ENCODE measurements at regions not wholly inside any gene's neighbourhood (a gene's known extent, or its start where the extent isn't known, plus 50 kb on each side); places are given as distances from the start of the nearest gene placed in this dataset.

GRCh38 chr6:133756078-133756695 lies 132.7 kb upstream of the TCF21 start:
- Histone ChIP-seq H2AFZ (ENCODE audit: low read length) (no peak overlapping the region), H3K4me3 (ENCODE audit: low read length) (no peak overlapping the region), H3K79me2 (ENCODE audit: low read length) (no peaks in the 10 kb centered on the region), H3K27me3 (ENCODE audit: low read length) (no peaks in the 10 kb centered on the region), H3K9ac (ENCODE audit: low read length) (no peak overlapping the region), H3K36me3 (ENCODE audit: low read depth, low read length) (no peaks in the 10 kb centered on the region), H3K9me2 (replicated peaks; ENCODE audit: low read length) (no peaks in the 10 kb centered on the region), H3F3A (ENCODE audit: low read length, unreplicated experiment) (no peaks in the 10 kb centered on the region), H4K20me1 (ENCODE audit: low read length) (no peaks in the 10 kb centered on the region), H3K27ac (ENCODE audit: low read length) (no peak overlapping the region), H3K4me2 (ENCODE audit: low read length) (no peak overlapping the region), H3K4me1 (ENCODE audit: insufficient read depth, low read length) (peaks cover 3% of the 10 kb centered on the region; the same call in 1 of the 2 replicates), H3K9me3 (ENCODE audit: low read length) (no peaks in the 10 kb centered on the region)
- intact Hi-C loops (cut with micrococcal nuclease), result no loop called here
- DNase-seq (no peak), ATAC-seq (no peak)
- CTCF ChIA-PET, result no interaction called here
- POLR2A ChIA-PET (ENCODE audit: unreplicated experiment), result no interaction called here
- TF ChIP-seq EZH2 (IDR thresholded peaks at IDR 0.05; ENCODE audit: low read length, unreplicated experiment) (no peak), EZH2phosphoT487 (IDR thresholded peaks at IDR 0.05; ENCODE audit: borderline replicate concordance, low read length) (no peak), CTCF (conservative IDR thresholded peaks at IDR 0.05; ENCODE audit: low read depth, low read length) (no peak)
- BruUV-seq (replicated peaks), result no TSS peak

- H3K79me2 ChIP-seq (ENCODE audit: low read length), result no peaks in the 10 kb centered on the region
- H3K27ac ChIP-seq (ENCODE audit: low read length), result no peak overlapping the region
- H3K9me2 ChIP-seq (replicated peaks; ENCODE audit: low read length), result no peaks in the 10 kb centered on the region
- H2AFZ ChIP-seq (ENCODE audit: low read length), result no peak overlapping the region
- POLR2A ChIA-PET (ENCODE audit: unreplicated experiment), result interaction anchor here (0.5 to 0.7 kb wide), 2 partner anchors 35 to 52 kb away, joined by 3 to 5 read pairs; no protein-coding TSS in a partner anchor
- H3K9me3 ChIP-seq (ENCODE audit: low read length), result no peaks in the 10 kb centered on the region
- no peak overlapping the region for H3K4me2 ChIP-seq (ENCODE audit: low read length)
- no peak overlapping the region for H3K4me3 ChIP-seq (ENCODE audit: low read length)
- CTCF ChIA-PET, result no interaction called here
- H3K36me3 ChIP-seq (ENCODE audit: low read depth, low read length), result no peaks in the 10 kb centered on the region
- H4K20me1 ChIP-seq (ENCODE audit: low read length), result no peaks in the 10 kb centered on the region
- ATAC-seq, result no peak
- intact Hi-C loops (cut with micrococcal nuclease), result no loop called here
- H3F3A ChIP-seq (ENCODE audit: low read length, unreplicated experiment), result no peaks in the 10 kb centered on the region
- BruUV-seq (replicated peaks), result no TSS peak
- no peak overlapping the region for H3K9ac ChIP-seq (ENCODE audit: low read length)
- H3K27me3 ChIP-seq (ENCODE audit: low read length), result no peaks in the 10 kb centered on the region
- TF ChIP-seq CTCF (conservative IDR thresholded peaks at IDR 0.05; ENCODE audit: low read depth, low read length) (no peak), EZH2phosphoT487 (IDR thresholded peaks at IDR 0.05; ENCODE audit: borderline replicate concordance, low read length) (no peak), EZH2 (IDR thresholded peaks at IDR 0.05; ENCODE audit: low read length, unreplicated experiment) (no peak)
- DNase-seq, result no peak
- H3K4me1 ChIP-seq (ENCODE audit: insufficient read depth, low read length), result peaks cover 3% of the 10 kb centered on the region; the same call in 1 of the 2 replicates
Observed at GRCh38 chr6:133757335-133757734, 131.6 kb upstream of the TCF21 start.

- ChIA-PET POLR2A (ENCODE audit: unreplicated experiment) (no interaction called here), CTCF (no interaction called here)
- H3K4me1 ChIP-seq (ENCODE audit: insufficient read depth, low read length), result peaks cover 3% of the 10 kb centered on the region; the same call in 1 of the 2 replicates
- no peak overlapping the region for H3K4me2 ChIP-seq (ENCODE audit: low read length)
- no peaks in the 10 kb centered on the region for H3K9me2 ChIP-seq (replicated peaks; ENCODE audit: low read length)
- no peaks in the 10 kb centered on the region for H4K20me1 ChIP-seq (ENCODE audit: low read length)
- no peak for TF ChIP-seq EZH2phosphoT487 (IDR thresholded peaks at IDR 0.05; ENCODE audit: borderline replicate concordance, low read length)
- no peak for TF ChIP-seq CTCF (conservative IDR thresholded peaks at IDR 0.05; ENCODE audit: low read depth, low read length)
- TF ChIP-seq EZH2 (IDR thresholded peaks at IDR 0.05; ENCODE audit: low read length, unreplicated experiment), result no peak
- no peak overlapping the region for H2AFZ ChIP-seq (ENCODE audit: low read length)
- H3K79me2 ChIP-seq (ENCODE audit: low read length), result no peaks in the 10 kb centered on the region
- no TSS peak for BruUV-seq (replicated peaks)
- intact Hi-C loops (cut with micrococcal nuclease), result no loop called here
- no peak overlapping the region for H3K4me3 ChIP-seq (ENCODE audit: low read length)
- DNase-seq, result no peak
- no peaks in the 10 kb centered on the region for H3K36me3 ChIP-seq (ENCODE audit: low read depth, low read length)
- no peaks in the 10 kb centered on the region for H3F3A ChIP-seq (ENCODE audit: low read length, unreplicated experiment)
- no peak overlapping the region for H3K9ac ChIP-seq (ENCODE audit: low read length)
- H3K27me3 ChIP-seq (ENCODE audit: low read length), result no peaks in the 10 kb centered on the region
- no peak for ATAC-seq
- H3K9me3 ChIP-seq (ENCODE audit: low read length), result no peaks in the 10 kb centered on the region
- H3K27ac ChIP-seq (ENCODE audit: low read length), result no peak overlapping the region
Observed at GRCh38 chr6:133758815-133759335, 130.0 kb upstream of the TCF21 start.

Measured in PC-3 (cell line).